C4-2B (cell line): ENCODE measurements at regions not wholly inside any gene's neighbourhood (a gene's known extent, or its start where the extent isn't known, plus 50 kb on each side); places are given as distances from the start of the nearest gene placed in this dataset.
"Not testable (repeated sequence)": the region's sequence is repeated elsewhere in the genome, so short reads cannot be mapped to it uniquely, and the experiment has no call there.

Experiments
- H3K27ac ChIP-seq: fragments of 450-650 bp; 2 replicates; pipeline ENCODE4 v1.5.1; 2017
- CTCF ChIP-seq: fragments of 450-650 bp; conservative IDR thresholded peaks from 2 replicates; pipeline ENCODE4 v1.5.1; 2017; ENCODE audit warnings: mild to moderate bottlenecking
- ZFX ChIP-seq: fragments of 450-650 bp; IDR thresholded peaks from 2 replicates; pipeline ENCODE4 v1.6.1; 2017

- 0 out of 2 replicates have a peak overlapping the region, but pooled peaks have one; percentile 28 for H3K27ac ChIP-seq
- TF ChIP-seq ZFX (no peak), CTCF (no peak)
These were observed 122.1 kb upstream of the XIRP2 start for GRCh38 chr2:166766220-166766619.

- H3K27ac ChIP-seq = no peak overlapping the region
- no peak for TF ChIP-seq ZFX
- no peak for TF ChIP-seq CTCF
These were observed 123.1 kb upstream of the XIRP2 start for GRCh38 chr2:166765141-166765540.

- no peak overlapping the region for H3K27ac ChIP-seq
- TF ChIP-seq CTCF (no peak), ZFX (no peak)
These were observed 123.6 kb upstream of the XIRP2 start for GRCh38 chr2:166764702-166765101.

GRCh38 chr2:166764216-166764615, 124.1 kb upstream of the XIRP2 start:
- no peak overlapping the region for H3K27ac ChIP-seq
- TF ChIP-seq ZFX (no peak), CTCF (no peak)

GRCh38 chr2:166762746-166763145, 125.5 kb upstream of the XIRP2 start:
- H3K27ac ChIP-seq = no peak overlapping the region
- no peak for TF ChIP-seq ZFX
- no peak for TF ChIP-seq CTCF

GRCh38 chr2:166758956-166759355, 129.3 kb upstream of the XIRP2 start:
- TF ChIP-seq CTCF = no peak
- no peak for TF ChIP-seq ZFX

GRCh38 chr2:166750624-166751023, 137.7 kb upstream of the XIRP2 start:
- H3K27ac ChIP-seq = no peak overlapping the region
- TF ChIP-seq ZFX = no peak
- no peak for TF ChIP-seq CTCF

More at GRCh38 chr2:166758956-166759355, 129.3 kb upstream of the XIRP2 start:
- H3K27ac ChIP-seq = no peak overlapping the region

GRCh38 chr2:166744117-166744516, 144.2 kb upstream of the XIRP2 start:
- not testable (repeated sequence) for H3K27ac ChIP-seq

- not testable (repeated sequence) for H3K27ac ChIP-seq
These were observed 144.8 kb upstream of the XIRP2 start for GRCh38 chr2:166743482-166743881.
